Uterus (tissue), 3 donors: ENCODE measurements at regions not wholly inside any gene's neighbourhood (a gene's known extent, or its start where the extent isn't known, plus 50 kb on each side); places are given as distances from the start of the nearest gene placed in this dataset.

Experiments used
- DNase-seq, 2 donors: peaks; one replicate each; pipeline ENCODE4 v3.0.0-alpha.2; 2019 to 2020
- H3K27ac ChIP-seq, 2 donors: fragments of 200-600 bp; sonication (generic); 1 replicate in 1 of 2; 2 replicates in 1 of 2; pipeline ENCODE4 v1.5.1; 2016 to 2018
- H3K27me3 ChIP-seq, 2 donors: fragments of 200-600 bp; sonication (generic); one replicate each; pipeline ENCODE4 v1.5.1; 2018 to 2019; ENCODE audit warnings: control low read depth in 1 of 2
- H3K36me3 ChIP-seq, 2 donors: fragments of 200-600 bp; sonication (generic); one replicate each; pipeline ENCODE4 v1.5.1; 2019; ENCODE audit warnings: control low read depth in 1 of 2
- H3K4me1 ChIP-seq, 2 donors: fragments of 200-600 bp; sonication (generic); one replicate each; pipeline ENCODE4 v1.5.1; 2018 to 2019; ENCODE audit warnings: control low read depth in 1 of 2
- H3K4me3 ChIP-seq, 2 donors: fragments of 200-600 bp; sonication (generic); 1 replicate in 1 of 2; 2 replicates in 1 of 2; pipeline ENCODE4 v1.5.1; 2018 to 2019; ENCODE audit warnings: mild to moderate bottlenecking in 1 of 2
- H3K9me3 ChIP-seq, 2 donors: fragments of 200-600 bp; sonication (generic); one replicate each; pipeline ENCODE4 v1.5.1; 2019; ENCODE audit warnings: control low read depth in 1 of 2
- CTCF ChIP-seq, 4 experiments: fragments of 200-600 bp in 2 of 4; fragments of 450-650 bp in 2 of 4; sonication (generic) in 2 of 4; IDR thresholded peaks; one replicate each; pipeline ENCODE4 v1.5.1; 2016 to 2019; ENCODE audit warnings: antibody characterized with exemption in 4 of 4, mild to moderate bottlenecking in 2 of 4, moderate library complexity in 1 of 4
- POLR2A ChIP-seq, 2 donors: fragments of 450-650 bp; IDR thresholded peaks; one replicate each; pipeline ENCODE4 v1.6.1; 2016; ENCODE audit warnings: antibody characterized with exemption in 2 of 2, mild to moderate bottlenecking in 1 of 2, moderate library complexity in 1 of 2
- intact Hi-C: fragments of 100-400 bp; cut with DNase I; formaldehyde crosslinking; loops from one replicate; pipeline ENCODE4 v1.15.1; 2023; ENCODE audit warnings: low total_unique reads
- donor health status: DM: yes; HTN: yes; CAD: no.

- H3K4me1 ChIP-seq = no peaks in the 10 kb centered on the region
- no peak overlapping the region for H3K27ac ChIP-seq
- intact Hi-C loops = no loop called here
- no peak for TF ChIP-seq CTCF (IDR thresholded peaks at IDR 0.05)
- TF ChIP-seq POLR2A (IDR thresholded peaks at IDR 0.05) = no peak
- H3K4me3 ChIP-seq = no peak overlapping the region
- DNase-seq = no peak
- H3K27me3 ChIP-seq = no peaks in the 10 kb centered on the region
- H3K36me3 ChIP-seq = no peaks in the 10 kb centered on the region
- no peaks in the 10 kb centered on the region for H3K9me3 ChIP-seq
These were observed 102.9 kb upstream of the SYT4 start for GRCh38 chr18:43380104-43380672.

- no peak for DNase-seq
- intact Hi-C loops = no loop called here
- Histone ChIP-seq H3K4me3 (no peak overlapping the region), H3K27me3 (no peaks in the 10 kb centered on the region), H3K36me3 (no peaks in the 10 kb centered on the region), H3K27ac (no peak overlapping the region), H3K9me3 (no peaks in the 10 kb centered on the region), H3K4me1 (no peaks in the 10 kb centered on the region)
- no peak for TF ChIP-seq POLR2A (IDR thresholded peaks at IDR 0.05)
- TF ChIP-seq CTCF (IDR thresholded peaks at IDR 0.05) = no peak
These were observed 105.5 kb upstream of the SYT4 start for GRCh38 chr18:43382641-43383403.

GRCh38 chr18:43389163-43389562 lies 111.9 kb upstream of the SYT4 start:
- intact Hi-C loops = no loop called here
- Histone ChIP-seq H3K4me1 (no peaks in the 10 kb centered on the region), H3K27me3 (peaks cover 0 to 5% of the 10 kb centered on the region in 2 donors), H3K36me3 (no peaks in the 10 kb centered on the region), H3K9me3 (no peaks in the 10 kb centered on the region), H3K27ac (no peak overlapping the region), H3K4me3 (no peak overlapping the region)
- TF ChIP-seq POLR2A (IDR thresholded peaks at IDR 0.05) (no peak), CTCF (IDR thresholded peaks at IDR 0.05) (no peak)
- no peak for DNase-seq

- Histone ChIP-seq H3K27ac (no peak overlapping the region), H3K4me1 (no peaks in the 10 kb centered on the region), H3K4me3 (no peak overlapping the region), H3K9me3 (no peaks in the 10 kb centered on the region), H3K27me3 (peaks cover 0 to 5% of the 10 kb centered on the region in 2 donors), H3K36me3 (no peaks in the 10 kb centered on the region)
- no peak for DNase-seq
- intact Hi-C loops = no loop called here
- TF ChIP-seq POLR2A (IDR thresholded peaks at IDR 0.05) (no peak), CTCF (IDR thresholded peaks at IDR 0.05) (no peak)
These were observed 114.9 kb upstream of the SYT4 start for GRCh38 chr18:43392168-43392567.

GRCh38 chr18:43393174-43393573 lies 115.9 kb upstream of the SYT4 start:
- Histone ChIP-seq H3K27me3 (peaks cover 0 to 5% of the 10 kb centered on the region in 2 donors), H3K9me3 (no peaks in the 10 kb centered on the region), H3K36me3 (no peaks in the 10 kb centered on the region), H3K4me1 (no peaks in the 10 kb centered on the region), H3K27ac (no peak overlapping the region), H3K4me3 (no peak overlapping the region)
- TF ChIP-seq CTCF (IDR thresholded peaks at IDR 0.05) = no peak
- TF ChIP-seq POLR2A (IDR thresholded peaks at IDR 0.05) = no peak
- no peak for DNase-seq
- intact Hi-C loops = no loop called here
